Tongue (tissue), 1 donor: ENCODE measurements at regions not wholly inside any gene's neighbourhood (a gene's known extent, or its start where the extent isn't known, plus 50 kb on each side); places are given as distances from the start of the nearest gene placed in this dataset.
"Not testable (repeated sequence)": the region's sequence is repeated elsewhere in the genome, so short reads cannot be mapped to it uniquely, and the experiment has no call there.

Experiments
- DNase-seq: peaks from one replicate; pipeline ENCODE4 v3.0.0-alpha.2; 2015

GRCh38 chr6:97347111-97347510 is 64.1 kb upstream of the MMS22L start:
- no peak for DNase-seq

DNA sequence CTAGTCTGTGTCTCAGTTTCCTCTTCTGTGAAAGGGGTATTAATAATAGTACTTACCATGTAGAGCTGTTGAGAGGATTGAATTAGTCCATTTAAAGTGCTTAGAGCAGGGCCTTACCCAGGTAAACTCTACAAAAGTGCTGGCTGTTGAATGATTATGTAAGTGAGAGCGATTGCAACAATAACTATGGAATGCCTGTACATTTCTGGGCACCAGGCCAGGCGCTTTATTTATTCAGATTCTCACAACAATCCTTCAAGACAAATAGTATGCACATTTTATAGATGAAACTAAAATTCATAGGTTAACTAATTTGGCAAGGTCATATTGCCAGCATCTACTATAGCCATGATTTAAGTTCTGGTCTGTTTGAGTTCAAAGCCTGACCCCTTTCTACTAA is 78.3 kb upstream of the MMS22L start:
- DNase-seq, result peak; percentile 8

DNA sequence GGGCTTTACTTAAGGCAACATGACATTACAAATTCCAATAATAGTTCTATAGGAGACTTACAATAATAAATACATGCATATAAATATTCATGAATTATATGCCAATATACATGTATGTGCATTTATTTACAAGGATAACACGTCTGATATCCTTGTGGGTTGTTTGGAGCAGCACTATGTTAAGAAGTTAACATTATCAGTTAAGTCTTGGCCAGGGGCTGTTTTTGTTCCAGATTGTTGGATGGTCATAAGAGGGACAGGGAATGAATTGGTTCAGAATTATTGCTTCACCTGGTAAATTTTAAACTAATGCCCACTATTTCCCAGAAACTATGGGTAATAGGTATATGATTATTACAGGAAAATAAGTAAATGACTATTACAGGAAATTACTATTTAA is 81.3 kb upstream of the MMS22L start:
- DNase-seq, result no peak

DNA sequence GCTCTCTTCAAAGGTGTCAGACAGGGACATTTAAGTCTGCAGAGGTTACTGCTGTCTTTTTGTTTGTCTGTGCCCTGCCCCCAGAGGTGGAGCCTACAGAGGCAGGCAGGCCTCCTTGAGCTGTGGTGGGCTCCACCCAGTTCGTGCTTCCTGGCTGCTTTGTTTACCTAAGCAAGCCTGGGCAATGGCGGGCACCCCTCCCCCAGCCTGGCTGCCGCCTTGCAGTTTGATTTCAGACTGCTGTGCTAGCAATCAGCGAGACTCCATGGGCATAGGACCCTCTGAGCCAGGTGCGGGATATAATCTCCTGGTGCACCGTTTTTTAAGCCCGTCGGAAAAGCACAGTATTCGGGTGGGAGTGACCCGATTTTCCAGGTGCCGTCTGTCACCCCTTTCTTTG is 99.1 kb upstream of the MMS22L start:
- not testable (repeated sequence) for DNase-seq

- no peak for DNase-seq
Measured at GRCh38 chr6:97392735-97393134, 109.7 kb upstream of the MMS22L start.

DNA sequence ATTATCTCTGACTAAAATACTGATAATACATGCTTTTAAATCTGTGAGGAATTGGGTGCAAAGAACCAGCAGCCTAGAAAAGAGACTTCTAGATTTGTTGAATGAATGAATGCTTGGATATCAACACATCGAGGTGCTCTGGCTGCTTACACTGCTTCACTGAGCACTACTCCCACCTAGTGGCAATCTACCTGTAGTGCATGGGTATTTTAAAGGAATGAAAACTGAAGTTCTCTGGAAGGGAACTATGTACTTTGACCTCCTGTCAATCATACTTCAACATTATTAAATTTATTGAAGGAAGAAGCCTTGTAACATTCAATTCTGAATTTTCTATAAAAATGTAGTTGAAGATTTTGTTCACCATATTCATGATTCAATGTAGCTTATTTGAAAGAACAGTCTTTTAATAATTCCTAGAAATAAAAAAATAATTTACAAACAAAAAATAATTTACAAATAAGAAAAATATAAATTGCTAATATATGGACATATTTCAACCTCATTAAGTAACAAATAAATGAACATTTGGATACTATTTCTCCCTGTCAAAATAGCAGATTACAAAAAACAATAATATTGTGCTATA is 111.2 kb upstream of the MMS22L start:
- DNase-seq, result peak; percentile 72

GRCh38 chr6:97396880-97397279 is 113.9 kb upstream of the MMS22L start:
- DNase-seq, result no peak

GRCh38 chr6:97399208-97399607 is 116.2 kb upstream of the MMS22L start:
- DNase-seq, result no peak

DNA sequence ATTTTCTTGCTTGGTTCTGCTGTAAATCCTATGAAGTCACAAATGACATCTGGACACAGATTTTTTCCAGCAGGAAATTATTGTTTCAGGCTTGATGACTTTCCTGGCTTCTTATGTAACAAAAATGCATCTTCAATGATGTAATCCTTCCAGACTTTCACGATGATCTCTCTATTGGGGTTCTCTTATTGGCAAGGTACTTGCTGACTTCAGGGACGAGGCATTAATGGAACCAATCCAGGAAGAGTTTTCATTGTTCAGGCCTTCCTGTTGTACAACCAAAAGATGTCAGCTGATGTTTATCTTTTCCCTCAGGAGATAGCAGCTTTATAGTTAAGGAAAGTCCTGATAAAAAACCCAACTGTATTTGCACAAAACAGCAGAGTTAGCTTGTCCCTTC is 118.5 kb upstream of the MMS22L start:
- peak; percentile 39 for DNase-seq

DNA sequence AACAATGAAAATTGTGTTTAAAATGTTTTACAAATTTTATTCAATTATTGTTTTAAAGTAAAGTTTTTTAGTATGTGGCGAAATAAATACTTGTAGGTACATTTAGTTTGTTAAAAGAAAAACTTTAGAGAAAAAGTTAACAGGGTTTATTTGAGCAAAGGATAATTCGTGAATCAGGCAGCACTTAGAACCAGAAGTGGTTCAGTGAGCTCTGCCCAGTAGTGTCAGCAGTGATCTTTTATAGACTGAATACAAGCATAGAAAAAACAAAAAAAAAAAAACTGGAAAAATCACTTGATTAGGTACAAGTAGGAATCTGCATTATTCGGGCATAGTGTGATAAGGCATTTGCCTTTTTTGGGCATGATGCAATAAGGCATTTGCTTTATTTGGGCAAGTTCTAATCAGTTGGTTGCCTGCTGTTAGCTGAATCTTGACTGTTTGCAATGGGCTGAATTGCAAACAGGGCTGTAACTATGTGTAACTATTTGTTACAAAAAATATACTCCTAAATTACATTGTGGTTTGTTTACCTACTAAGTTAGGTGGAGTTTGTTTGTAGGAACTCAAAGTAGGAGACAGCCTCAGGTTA is 122.9 kb upstream of the MMS22L start:
- no peak for DNase-seq

DNA sequence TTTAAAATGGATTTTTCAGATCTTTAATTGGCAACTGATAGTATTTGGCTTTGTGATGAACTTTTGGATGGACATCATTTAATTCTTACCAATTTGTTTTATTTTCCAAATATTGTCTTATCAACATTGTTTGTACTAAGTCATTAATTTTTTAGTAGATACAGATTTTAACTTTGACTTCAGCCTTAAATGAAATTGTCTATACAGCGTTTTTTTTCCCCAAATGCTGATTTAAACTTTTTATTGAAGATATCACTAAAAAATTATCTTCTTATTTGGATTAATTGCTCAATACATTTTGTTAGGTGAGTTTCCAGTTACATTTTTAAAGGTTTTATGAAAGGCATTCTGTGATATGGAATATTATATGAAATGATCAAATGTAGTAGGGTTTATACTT is 123.6 kb upstream of the MMS22L start:
- no peak for DNase-seq

DNA sequence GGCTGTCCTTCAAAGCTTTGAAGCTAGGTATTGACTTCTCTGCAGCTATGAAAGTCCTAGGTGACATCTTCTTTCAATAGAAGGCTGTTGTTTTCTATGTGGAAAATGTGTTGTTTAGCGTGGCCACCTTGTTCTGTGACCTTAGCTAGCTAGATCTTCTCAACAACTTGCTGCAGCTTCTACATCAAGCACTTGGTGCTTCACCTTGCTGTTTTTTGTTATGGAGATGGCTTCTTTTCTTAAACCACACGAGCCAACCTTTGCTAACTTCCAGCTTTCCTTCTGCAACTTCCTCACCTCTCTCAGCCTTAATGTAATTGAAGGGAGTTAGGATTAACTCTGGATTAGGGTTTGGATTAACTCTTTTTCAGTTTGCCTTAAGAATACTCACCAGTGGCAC is 128.6 kb upstream of the MMS22L start:
- no peak for DNase-seq

DNA sequence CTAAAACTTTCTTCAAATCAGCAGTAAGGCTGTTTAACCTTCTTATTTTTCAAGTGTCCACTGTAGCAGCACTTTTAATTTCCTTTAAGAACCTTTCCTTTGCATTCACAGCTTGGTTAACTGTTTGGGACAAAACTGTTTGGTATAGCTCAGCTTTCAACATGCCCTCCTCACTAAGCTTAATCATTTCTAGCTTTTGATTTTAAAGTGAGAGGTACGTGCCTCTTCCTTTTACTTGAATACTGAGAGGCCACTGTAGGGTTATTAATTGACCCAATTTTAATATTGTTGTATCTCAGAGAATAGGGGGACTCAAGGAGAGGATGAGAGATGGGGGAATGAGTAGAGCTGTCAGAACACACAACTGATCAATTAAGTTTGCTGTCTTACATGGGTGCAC is 129.5 kb upstream of the MMS22L start:
- DNase-seq, result no peak

- no peak for DNase-seq
Measured at GRCh38 chr6:97422171-97422570, 139.2 kb upstream of the MMS22L start.

GRCh38 chr6:97423190-97423589 is 140.2 kb upstream of the MMS22L start:
- DNase-seq, result no peak

- DNase-seq, result no peak
Measured at GRCh38 chr6:97427648-97428047, 144.6 kb upstream of the MMS22L start.

GRCh38 chr6:97437087-97437486 is 154.1 kb upstream of the MMS22L start:
- DNase-seq, result peak; percentile 4

DNA sequence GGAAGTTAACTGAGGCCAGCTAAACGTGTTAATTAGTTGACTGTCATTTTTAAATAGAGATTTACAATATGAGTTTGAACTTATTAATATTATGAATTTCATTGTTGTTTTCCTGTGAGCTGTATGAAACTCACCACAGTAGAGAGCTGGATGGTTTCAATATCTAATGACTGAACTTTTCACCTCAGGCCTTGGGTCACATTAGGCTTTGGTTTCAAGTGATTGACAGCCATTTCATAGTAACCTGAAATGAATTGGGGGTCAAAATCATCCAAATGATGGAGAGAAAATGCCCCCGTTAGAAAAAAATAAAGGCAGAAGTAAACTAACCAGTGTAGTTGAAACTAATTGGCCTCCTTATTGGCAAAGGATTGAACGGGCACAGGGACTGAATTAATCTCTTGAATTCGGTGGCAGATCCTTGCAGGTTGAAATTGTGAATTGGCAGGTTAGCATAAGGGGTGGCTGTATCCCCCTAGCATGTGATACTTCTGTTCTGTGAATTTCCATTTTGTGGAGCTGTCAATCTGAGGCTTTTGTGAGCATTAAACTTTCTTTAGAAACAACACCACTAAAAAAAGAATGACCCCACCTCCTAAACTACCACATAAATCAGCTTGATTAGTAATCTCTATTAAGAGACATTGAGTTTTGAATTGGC is 155.1 kb upstream of the MMS22L start:
- DNase-seq, result no peak

- peak; percentile 42 for DNase-seq
Measured at GRCh38 chr6:97440590-97441176, 157.7 kb upstream of the MMS22L start.

GRCh38 chr6:97443408-97444080 is 160.5 kb upstream of the MMS22L start:
- no peak for DNase-seq

DNA sequence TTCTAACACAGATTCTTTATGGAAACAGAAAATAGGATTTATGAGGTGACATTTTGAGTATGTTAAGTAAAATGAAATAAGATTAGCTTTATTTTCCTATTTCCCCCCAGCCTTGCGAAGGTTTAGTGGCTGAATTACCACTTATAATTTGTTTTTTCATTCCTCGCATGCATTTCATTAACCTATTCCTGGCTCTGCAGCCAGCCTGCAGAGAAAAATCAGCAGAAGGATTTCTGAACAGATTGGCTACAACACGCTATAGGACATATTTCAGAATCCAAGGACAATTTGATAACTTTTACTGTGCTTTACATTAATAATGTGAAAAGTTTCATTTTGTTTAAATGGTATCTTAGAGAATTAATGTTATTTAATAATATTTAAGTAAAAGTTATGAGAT is 162.4 kb upstream of the MMS22L start:
- no peak for DNase-seq

DNA sequence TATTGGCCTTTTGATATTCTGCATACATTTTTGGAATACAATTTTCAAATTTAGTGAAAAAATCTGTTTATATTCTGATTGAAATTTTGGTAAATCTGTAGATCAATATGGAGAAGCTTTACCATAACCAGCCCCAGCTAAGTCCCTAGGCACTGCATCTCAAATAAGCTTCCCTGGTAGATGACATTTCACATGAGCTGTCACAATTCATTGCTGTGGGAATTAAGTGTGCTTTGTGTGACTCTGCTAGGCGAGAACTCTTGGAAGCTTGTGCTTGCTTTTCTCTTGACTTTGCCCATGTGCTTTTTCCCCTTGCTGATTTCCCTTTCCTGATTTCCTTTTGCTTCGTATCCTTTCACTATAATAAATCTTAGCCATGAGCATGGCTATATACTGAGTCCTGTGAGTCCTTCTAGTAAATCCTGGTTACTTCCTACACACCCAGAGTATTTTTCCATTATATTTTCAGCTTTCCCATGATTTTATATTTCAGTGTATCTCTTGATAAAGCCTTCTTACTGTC is 166.5 kb upstream of the MMS22L start:
- no peak for DNase-seq

GRCh38 chr6:97450087-97450486 is 167.1 kb upstream of the MMS22L start:
- no peak for DNase-seq
